Brain microvascular endothelial cell (primary cell): ENCODE measurements at regions not wholly inside any gene's neighbourhood (a gene's known extent, or its start where the extent isn't known, plus 50 kb on each side); places are given as distances from the start of the nearest gene placed in this dataset.

Experiments
- DNase-seq: peaks from one replicate; pipeline ENCODE4 v3.0.0-alpha.2; 2020
- H3K27ac ChIP-seq: fragments of 250-450 bp; sonication (Bioruptor Pico); 2 replicates; pipeline ENCODE4 v1.5.1; 2020; ENCODE audit warnings: mild to moderate bottlenecking, moderate library complexity
- H3K27me3 ChIP-seq: fragments of 250-450 bp; sonication (Bioruptor Pico); replicated peaks from 2 replicates; pipeline ENCODE4 v1.5.1; 2020; ENCODE audit warnings: mild to moderate bottlenecking
- H3K36me3 ChIP-seq: fragments of 250-450 bp; sonication (Bioruptor Pico); replicated peaks from 2 replicates; pipeline ENCODE4 v1.5.1; 2020; ENCODE audit warnings: mild to moderate bottlenecking
- H3K4me3 ChIP-seq: 2 replicates; pipeline ENCODE4 v1.5.1; 2011; ENCODE audit warnings: low read depth, mild to moderate bottlenecking, control low read depth, low read length, moderate library complexity
- in situ Hi-C: cut with HindIII; loops from 2 replicates; pipeline ENCODE4 v1.10.0; 2017; ENCODE audit warnings: low sequenced_read_pairs, low pct_ligation_motif_present
- TF ChIP-seq, protein P1 (sequence below): IDR thresholded peaks from 2 replicates; pipeline ENCODE4 v1.5.1; 2011; ENCODE audit warnings: low read depth, mild to moderate bottlenecking, moderate library complexity, low read length, control low read depth, inconsistent platforms; ENCODE audit errors: missing control alignments

DNA sequence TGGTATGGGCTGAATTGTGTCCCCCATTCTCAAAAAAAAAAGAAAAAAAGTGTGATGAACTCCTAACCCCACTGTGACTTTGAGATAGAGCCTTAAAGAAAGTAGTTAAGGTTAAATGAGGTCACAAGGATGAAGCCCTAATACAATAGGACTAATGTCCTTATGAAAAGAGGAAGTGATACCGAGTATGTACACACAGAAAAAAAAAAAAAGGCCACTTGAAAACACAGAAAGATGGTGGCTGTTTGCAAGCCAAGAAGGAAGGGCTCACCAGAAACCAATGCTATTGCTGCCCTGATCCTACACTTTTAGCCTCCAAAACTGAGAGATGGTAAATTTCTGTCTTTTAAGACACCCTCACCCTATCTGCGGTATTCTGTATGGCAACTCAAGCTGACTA, 955.6 kb downstream of the PCDH17 start:
- Histone ChIP-seq H3K36me3 (no peaks in the 10 kb centered on the region), H3K27ac (no peak overlapping the region), H3K27me3 (no peaks in the 10 kb centered on the region), H3K4me3 (no peak overlapping the region)
- TF ChIP-seq, protein P1, sequence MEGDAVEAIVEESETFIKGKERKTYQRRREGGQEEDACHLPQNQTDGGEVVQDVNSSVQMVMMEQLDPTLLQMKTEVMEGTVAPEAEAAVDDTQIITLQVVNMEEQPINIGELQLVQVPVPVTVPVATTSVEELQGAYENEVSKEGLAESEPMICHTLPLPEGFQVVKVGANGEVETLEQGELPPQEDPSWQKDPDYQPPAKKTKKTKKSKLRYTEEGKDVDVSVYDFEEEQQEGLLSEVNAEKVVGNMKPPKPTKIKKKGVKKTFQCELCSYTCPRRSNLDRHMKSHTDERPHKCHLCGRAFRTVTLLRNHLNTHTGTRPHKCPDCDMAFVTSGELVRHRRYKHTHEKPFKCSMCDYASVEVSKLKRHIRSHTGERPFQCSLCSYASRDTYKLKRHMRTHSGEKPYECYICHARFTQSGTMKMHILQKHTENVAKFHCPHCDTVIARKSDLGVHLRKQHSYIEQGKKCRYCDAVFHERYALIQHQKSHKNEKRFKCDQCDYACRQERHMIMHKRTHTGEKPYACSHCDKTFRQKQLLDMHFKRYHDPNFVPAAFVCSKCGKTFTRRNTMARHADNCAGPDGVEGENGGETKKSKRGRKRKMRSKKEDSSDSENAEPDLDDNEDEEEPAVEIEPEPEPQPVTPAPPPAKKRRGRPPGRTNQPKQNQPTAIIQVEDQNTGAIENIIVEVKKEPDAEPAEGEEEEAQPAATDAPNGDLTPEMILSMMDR, result no peak
- no peak for DNase-seq
- in situ Hi-C loops, result no loop called here

DNA sequence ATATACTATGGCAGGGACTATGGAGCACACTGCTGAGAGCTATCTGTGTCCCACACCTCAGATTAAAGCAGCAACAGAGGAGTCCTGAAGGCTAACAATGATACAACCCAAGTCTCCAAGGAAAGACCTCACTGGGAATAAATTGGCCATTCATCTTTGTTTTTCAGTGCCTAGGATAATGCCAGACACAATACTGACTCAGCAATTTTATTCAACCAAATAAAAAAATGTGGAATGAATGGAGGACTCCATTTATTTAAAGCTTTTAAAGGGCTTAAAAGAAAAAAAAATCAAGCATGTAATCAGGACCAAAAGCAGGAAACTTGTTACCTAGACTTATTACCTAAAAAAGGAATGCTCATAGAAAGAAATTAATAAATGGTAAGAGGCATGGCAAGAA, 960.5 kb downstream of the PCDH17 start:
- Histone ChIP-seq H3K4me3 (no peak overlapping the region), H3K36me3 (no peaks in the 10 kb centered on the region), H3K27ac (no peak overlapping the region), H3K27me3 (no peaks in the 10 kb centered on the region)
- in situ Hi-C loops, result no loop called here
- TF ChIP-seq, protein P1, result no peak
- DNase-seq, result no peak

DNA sequence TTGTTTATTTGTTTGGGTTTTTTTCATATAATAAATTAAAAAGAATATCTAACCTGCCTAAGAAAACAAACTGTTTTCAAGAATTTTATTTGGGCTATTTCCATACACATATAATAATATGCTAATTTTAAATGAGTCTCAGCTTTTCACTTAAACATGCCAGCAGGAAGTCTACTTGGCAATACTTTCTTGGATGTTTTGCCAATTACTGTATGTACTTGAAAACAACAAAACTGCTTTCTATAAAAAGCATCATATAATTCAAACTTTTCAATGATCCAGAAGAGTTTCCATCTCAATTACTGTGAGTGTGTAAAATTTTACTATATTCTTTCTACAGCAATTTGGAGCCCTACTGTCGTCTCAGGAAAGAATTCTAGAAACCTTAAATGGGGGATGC, 961.2 kb downstream of the PCDH17 start:
- Histone ChIP-seq H3K36me3 (no peaks in the 10 kb centered on the region), H3K4me3 (no peak overlapping the region), H3K27ac (no peak overlapping the region), H3K27me3 (no peaks in the 10 kb centered on the region)
- DNase-seq, result no peak
- TF ChIP-seq, protein P1, result no peak
- in situ Hi-C loops, result no loop called here

DNA sequence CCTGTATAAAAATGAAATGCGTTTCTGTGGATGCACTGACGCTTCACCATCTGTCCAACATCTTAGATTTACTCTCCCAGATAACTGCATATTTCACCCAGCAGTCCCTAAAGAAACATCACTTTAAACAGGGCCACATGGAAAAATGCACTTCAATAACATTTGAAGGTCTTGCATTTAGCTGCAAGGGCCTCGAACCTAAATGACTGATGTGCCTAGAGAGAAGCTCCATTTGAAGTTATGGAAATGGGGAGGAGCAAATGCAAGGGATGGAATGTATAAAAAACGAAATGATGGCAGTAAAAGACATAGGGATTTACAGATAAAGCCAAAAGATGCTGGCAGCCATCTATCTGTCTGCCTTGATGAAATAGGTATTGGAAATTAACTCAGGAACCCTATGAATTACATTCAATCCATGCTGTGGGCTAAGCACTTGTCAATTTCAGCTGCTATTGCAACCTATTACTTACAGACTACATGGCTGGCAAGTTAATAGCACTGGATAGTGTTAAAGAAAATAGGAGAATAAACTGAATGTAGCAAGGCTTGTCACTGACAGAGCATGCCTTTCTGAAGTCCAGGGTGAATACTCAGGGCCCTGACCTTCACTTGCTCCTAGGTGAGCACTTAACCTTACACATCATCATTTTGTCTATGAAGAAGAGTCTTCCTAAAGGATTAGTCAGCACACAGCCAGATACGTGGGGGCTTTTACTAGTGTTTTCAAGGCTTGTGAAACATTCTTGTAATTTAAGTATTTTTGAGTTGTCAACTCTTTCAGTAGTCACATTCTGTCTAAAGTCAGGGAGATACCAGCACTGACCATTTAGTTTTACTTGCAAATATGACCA, 963.4 kb downstream of the PCDH17 start:
- TF ChIP-seq, protein P1, result no peak
- Histone ChIP-seq H3K4me3 (no peak overlapping the region), H3K27me3 (no peaks in the 10 kb centered on the region), H3K36me3 (no peaks in the 10 kb centered on the region), H3K27ac (no peak overlapping the region)
- in situ Hi-C loops, result no loop called here
- no peak for DNase-seq

DNA sequence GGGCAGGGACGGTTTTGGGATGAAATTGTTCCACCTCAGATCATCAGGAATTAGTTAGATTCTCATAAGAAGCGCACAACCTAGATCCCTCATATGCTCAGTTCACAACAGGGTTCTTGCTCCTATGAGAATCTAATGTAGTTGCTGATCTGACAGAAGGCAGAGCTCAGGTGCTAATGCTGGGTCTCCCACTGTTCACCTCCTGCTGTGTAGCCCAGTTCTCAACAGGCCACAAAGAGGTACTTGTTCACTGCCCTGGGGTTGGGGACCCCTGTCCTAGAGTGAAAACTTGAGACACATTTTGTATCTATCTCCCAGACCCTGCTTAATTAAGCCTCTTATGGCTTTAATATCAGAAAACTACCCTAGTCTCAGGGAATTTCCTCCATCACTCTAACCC, 966.0 kb downstream of the PCDH17 start:
- H3K4me3 ChIP-seq, result no peak overlapping the region
- in situ Hi-C loops, result no loop called here
- DNase-seq, result no peak
- TF ChIP-seq, protein P1, result no peak
- no peak overlapping the region for H3K27ac ChIP-seq
- H3K36me3 ChIP-seq, result no peaks in the 10 kb centered on the region
- H3K27me3 ChIP-seq, result no peaks in the 10 kb centered on the region

DNA sequence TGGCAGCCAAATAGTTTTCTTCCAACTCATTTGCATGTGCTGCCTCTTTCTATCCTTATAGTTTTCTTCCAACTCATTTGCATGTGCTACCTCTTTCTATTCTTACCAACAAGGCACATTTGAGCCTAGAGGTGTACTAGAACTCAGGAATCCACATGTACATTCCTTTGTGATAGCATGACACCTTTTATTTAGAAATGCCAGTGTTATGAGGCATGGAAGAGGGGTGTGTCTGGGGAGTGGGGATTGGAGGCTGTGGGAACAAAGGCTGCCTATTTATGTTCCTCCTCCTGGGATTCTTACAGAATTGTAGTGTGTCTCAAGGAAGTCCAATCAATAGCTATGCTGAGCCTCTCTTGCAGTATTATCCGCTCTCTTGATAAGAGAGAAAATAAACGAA, 966.7 kb downstream of the PCDH17 start:
- H3K4me3 ChIP-seq, result no peak overlapping the region
- no peak overlapping the region for H3K27ac ChIP-seq
- TF ChIP-seq, protein P1, result no peak
- no peaks in the 10 kb centered on the region for H3K36me3 ChIP-seq
- DNase-seq, result no peak
- in situ Hi-C loops, result no loop called here
- H3K27me3 ChIP-seq, result no peaks in the 10 kb centered on the region
